ENCODE measurements at regions not wholly inside any gene's neighbourhood (a gene's known extent, or its start where the extent isn't known, plus 50 kb on each side); places are given as distances from the start of the nearest gene placed in this dataset.

DNA sequence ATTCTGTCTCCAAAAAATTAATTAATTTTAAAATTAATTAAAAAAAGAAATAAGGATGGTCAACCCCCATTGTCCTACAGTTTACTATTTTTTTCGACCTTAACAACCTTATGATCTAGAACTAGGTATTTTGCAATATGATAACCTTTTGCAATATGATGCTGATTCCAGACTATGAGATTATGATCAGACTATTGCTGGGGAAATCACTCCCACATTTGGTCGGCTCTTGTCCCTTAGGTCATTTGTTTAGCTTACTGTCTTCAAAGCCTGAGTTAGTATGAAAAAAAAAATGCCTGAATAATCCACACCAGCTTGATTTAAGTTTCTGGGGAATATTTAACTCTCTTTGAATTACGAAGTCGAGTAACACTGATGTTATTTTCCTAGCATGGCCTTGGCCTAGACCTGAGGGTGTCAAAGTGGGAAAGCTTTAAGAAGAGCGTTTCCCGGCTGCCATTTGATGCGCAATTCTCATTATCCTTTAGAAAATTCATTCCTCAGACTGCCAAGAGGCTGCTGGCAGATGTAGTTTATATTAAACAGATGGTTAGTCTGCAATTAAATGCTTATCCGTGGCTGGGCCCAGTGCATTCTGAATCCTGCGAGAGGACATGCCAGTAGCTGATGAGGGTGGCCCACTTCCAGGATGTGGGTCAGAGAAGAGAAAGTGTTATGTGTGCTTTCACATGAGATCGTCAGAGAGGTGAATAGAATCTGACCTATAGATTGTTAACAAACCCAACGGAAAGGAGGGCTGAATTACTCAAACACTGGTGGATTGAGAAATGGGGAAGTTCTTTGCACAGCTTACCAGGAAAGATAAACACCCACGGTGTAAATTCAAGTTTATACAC lies 496.0 kb upstream of the THBS1 start:
- Histone ChIP-seq H3K36me3 (ENCODE audit: control insufficient read depth in 1 of 2, insufficient read depth in 2 of 2, low read length in 2 of 2) (no peaks in the 10 kb centered on the region), H3K4ac (ENCODE audit: low read depth, low read length) (no peak overlapping the region), H4K8ac (ENCODE audit: low read depth, low read length) (no peak overlapping the region), H3K9me3 (ENCODE audit: insufficient read depth, low read depth, low read length) (no peaks in the 10 kb centered on the region), H3K23ac (ENCODE audit: low read length) (no peak overlapping the region), H3K4me3 (ENCODE audit: low read depth, low read length) (no peak overlapping the region), H3K27me3 (ENCODE audit: insufficient read depth, low read length) (no peaks in the 10 kb centered on the region), H3K4me1 (ENCODE audit: control insufficient read depth in 1 of 2, insufficient read depth in 2 of 2, low read length in 2 of 2) (no peaks in the 10 kb centered on the region), H4K91ac (ENCODE audit: low read depth, low read length) (no peak overlapping the region), H3K9ac (ENCODE audit: low read length) (no peak overlapping the region), H3K18ac (ENCODE audit: low read length) (no peak overlapping the region), H3K79me1 (ENCODE audit: low read length) (no peaks in the 10 kb centered on the region), H2AFZ (ENCODE audit: insufficient read depth, low read length, poor library complexity) (no peak overlapping the region), H2BK5ac (ENCODE audit: low read depth, low read length, poor library complexity) (no peak overlapping the region), H2AK5ac (ENCODE audit: low read length) (no peak overlapping the region), H3K14ac (ENCODE audit: low read length) (no peak overlapping the region), H3K27ac (ENCODE audit: low read depth, low read length) (no peak overlapping the region), H3K4me2 (ENCODE audit: low read length) (no peak overlapping the region), H2BK120ac (ENCODE audit: insufficient read depth, low read length, poor library complexity) (no peak overlapping the region), H4K12ac (ENCODE audit: low read depth, low read length) (no peak overlapping the region), H2BK12ac (ENCODE audit: low read length) (no peak overlapping the region), H3K79me2 (ENCODE audit: control insufficient read depth, insufficient read depth, low read length, poor library complexity) (no peaks in the 10 kb centered on the region)
- no CpG with 5 or more reads among the region's 12 CpGs for WGBS (ENCODE audit: extremely low coverage, insufficient coverage, insufficient read length)
- peak; percentile 6 to 65 for DNase-seq

DNA sequence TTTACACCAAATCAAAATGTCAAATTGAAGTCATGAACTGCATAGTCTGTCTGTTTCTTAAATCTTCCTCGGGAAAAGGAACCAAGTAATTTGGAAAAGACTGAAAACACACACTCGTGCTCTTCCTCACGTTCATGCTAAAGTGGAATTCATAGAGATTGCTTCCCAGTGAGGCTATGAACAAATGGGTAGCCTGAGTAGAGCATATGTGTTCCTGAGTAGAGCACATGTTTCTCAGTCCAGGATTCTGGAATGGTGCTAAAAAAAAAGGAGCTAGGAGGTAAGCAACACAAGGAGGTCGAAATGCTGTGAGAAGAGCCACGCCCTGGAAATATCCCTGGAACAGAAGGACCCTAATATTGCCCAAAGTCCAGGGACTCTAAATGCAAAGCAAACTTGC lies 494.2 kb upstream of the THBS1 start:
- Histone ChIP-seq H3K79me1 (ENCODE audit: low read length) (no peaks in the 10 kb centered on the region), H2AK5ac (ENCODE audit: low read length) (no peak overlapping the region), H3K27me3 (ENCODE audit: insufficient read depth, low read length) (no peaks in the 10 kb centered on the region), H4K12ac (ENCODE audit: low read depth, low read length) (no peak overlapping the region), H3K4me2 (ENCODE audit: low read length) (no peak overlapping the region), H4K91ac (ENCODE audit: low read depth, low read length) (no peak overlapping the region), H3K9me3 (ENCODE audit: insufficient read depth, low read depth, low read length) (no peaks in the 10 kb centered on the region), H3K9ac (ENCODE audit: low read length) (no peak overlapping the region), H3K14ac (ENCODE audit: low read length) (no peak overlapping the region), H3K4me1 (ENCODE audit: control insufficient read depth in 1 of 2, insufficient read depth in 2 of 2, low read length in 2 of 2) (no peaks in the 10 kb centered on the region), H3K4me3 (ENCODE audit: low read depth, low read length) (no peak overlapping the region), H2AFZ (ENCODE audit: insufficient read depth, low read length, poor library complexity) (no peak overlapping the region), H3K27ac (ENCODE audit: low read depth, low read length) (no peak overlapping the region), H3K18ac (ENCODE audit: low read length) (no peak overlapping the region), H2BK120ac (ENCODE audit: insufficient read depth, low read length, poor library complexity) (no peak overlapping the region), H3K4ac (ENCODE audit: low read depth, low read length) (no peak overlapping the region), H2BK12ac (ENCODE audit: low read length) (no peak overlapping the region), H2BK5ac (ENCODE audit: low read depth, low read length, poor library complexity) (no peak overlapping the region), H3K79me2 (ENCODE audit: control insufficient read depth, insufficient read depth, low read length, poor library complexity) (no peaks in the 10 kb centered on the region), H4K8ac (ENCODE audit: low read depth, low read length) (no peak overlapping the region), H3K23ac (ENCODE audit: low read length) (no peak overlapping the region), H3K36me3 (ENCODE audit: control insufficient read depth in 1 of 2, insufficient read depth in 2 of 2, low read length in 2 of 2) (no peaks in the 10 kb centered on the region)
- no peak for DNase-seq
- WGBS (ENCODE audit: extremely low coverage, insufficient coverage, insufficient read length), result no CpG with 5 or more reads among the region's 5 CpGs

DNA sequence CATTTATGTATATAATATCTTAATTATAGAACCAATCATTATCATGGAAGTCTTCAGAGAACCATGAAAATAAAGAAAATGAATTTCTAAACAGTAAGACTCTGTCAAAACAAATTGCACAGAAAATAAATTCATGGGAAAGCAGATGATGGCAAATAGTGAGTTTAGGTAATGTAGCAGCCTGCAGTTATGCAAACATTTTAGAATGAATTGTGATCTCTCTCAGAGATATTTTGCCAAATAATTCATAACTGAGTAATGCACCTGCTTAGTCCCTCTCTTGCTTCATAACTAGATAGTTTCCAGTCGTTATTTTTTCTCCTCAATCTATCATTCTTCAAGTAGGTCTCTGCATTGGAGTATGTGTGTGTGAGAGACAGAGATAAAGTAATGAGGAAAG lies 492.7 kb upstream of the THBS1 start:
- no peak overlapping the region for H3K4ac ChIP-seq (ENCODE audit: low read depth, low read length)
- no peaks in the 10 kb centered on the region for H3K79me2 ChIP-seq (ENCODE audit: control insufficient read depth, insufficient read depth, low read length, poor library complexity)
- H4K91ac ChIP-seq (ENCODE audit: low read depth, low read length), result no peak overlapping the region
- no peaks in the 10 kb centered on the region for H3K4me1 ChIP-seq (ENCODE audit: control insufficient read depth in 1 of 2, insufficient read depth in 2 of 2, low read length in 2 of 2)
- H4K8ac ChIP-seq (ENCODE audit: low read depth, low read length), result no peak overlapping the region
- no peaks in the 10 kb centered on the region for H3K27me3 ChIP-seq (ENCODE audit: insufficient read depth, low read length)
- WGBS (ENCODE audit: extremely low coverage, insufficient coverage, insufficient read length), result no CpG with 5 or more reads among the region's 1 CpG
- H2BK5ac ChIP-seq (ENCODE audit: low read depth, low read length, poor library complexity), result no peak overlapping the region
- H3K18ac ChIP-seq (ENCODE audit: low read length), result no peak overlapping the region
- no peak overlapping the region for H3K9ac ChIP-seq (ENCODE audit: low read length)
- peak in 1 of 2 donors; percentile 74 for DNase-seq
- no peak overlapping the region for H2AK5ac ChIP-seq (ENCODE audit: low read length)
- H3K4me3 ChIP-seq (ENCODE audit: low read depth, low read length), result no peak overlapping the region
- no peak overlapping the region for H2BK12ac ChIP-seq (ENCODE audit: low read length)
- H4K12ac ChIP-seq (ENCODE audit: low read depth, low read length), result no peak overlapping the region
- H3K23ac ChIP-seq (ENCODE audit: low read length), result no peak overlapping the region
- no peak overlapping the region for H3K4me2 ChIP-seq (ENCODE audit: low read length)
- no peaks in the 10 kb centered on the region for H3K9me3 ChIP-seq (ENCODE audit: insufficient read depth, low read depth, low read length)
- no peak overlapping the region for H2AFZ ChIP-seq (ENCODE audit: insufficient read depth, low read length, poor library complexity)
- H3K79me1 ChIP-seq (ENCODE audit: low read length), result no peaks in the 10 kb centered on the region
- no peak overlapping the region for H3K27ac ChIP-seq (ENCODE audit: low read depth, low read length)
- no peak overlapping the region for H3K14ac ChIP-seq (ENCODE audit: low read length)
- no peaks in the 10 kb centered on the region for H3K36me3 ChIP-seq (ENCODE audit: control insufficient read depth in 1 of 2, insufficient read depth in 2 of 2, low read length in 2 of 2)
- no peak overlapping the region for H2BK120ac ChIP-seq (ENCODE audit: insufficient read depth, low read length, poor library complexity)

DNA sequence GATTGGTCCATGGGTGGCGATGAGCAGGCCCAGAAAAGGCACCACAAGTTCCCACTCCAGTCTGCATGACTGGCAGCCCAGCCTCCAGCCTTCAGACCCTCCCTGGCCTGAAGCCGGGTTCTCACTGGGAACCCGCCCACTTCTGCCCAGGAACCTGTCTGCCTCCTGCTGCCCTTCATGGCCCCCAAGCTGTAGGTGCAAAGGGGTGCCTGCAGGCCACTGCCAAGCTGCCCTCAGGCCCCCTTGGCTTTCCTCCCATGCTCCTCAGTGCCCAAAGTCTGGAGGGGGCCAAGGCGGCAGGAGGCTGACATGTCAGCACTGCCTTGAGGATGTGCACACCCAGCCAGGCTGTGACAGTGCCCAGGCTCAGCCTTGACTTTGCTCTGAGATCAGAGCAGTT lies 488.5 kb upstream of the THBS1 start:
- no CpG with 5 or more reads among the region's 4 CpGs for WGBS (ENCODE audit: extremely low coverage, insufficient coverage, insufficient read length)
- Histone ChIP-seq H3K9me3 (ENCODE audit: insufficient read depth, low read depth, low read length) (no peaks in the 10 kb centered on the region), H3K4ac (ENCODE audit: low read depth, low read length) (no peak overlapping the region), H3K79me2 (ENCODE audit: control insufficient read depth, insufficient read depth, low read length, poor library complexity) (no peaks in the 10 kb centered on the region), H3K14ac (ENCODE audit: low read length) (no peak overlapping the region), H3K9ac (ENCODE audit: low read length) (no peak overlapping the region), H3K4me3 (ENCODE audit: low read depth, low read length) (no peak overlapping the region), H2BK12ac (ENCODE audit: low read length) (no peak overlapping the region), H3K27me3 (ENCODE audit: insufficient read depth, low read length) (no peaks in the 10 kb centered on the region), H4K91ac (ENCODE audit: low read depth, low read length) (no peak overlapping the region), H4K12ac (ENCODE audit: low read depth, low read length) (no peak overlapping the region), H3K23ac (ENCODE audit: low read length) (no peak overlapping the region), H2BK120ac (ENCODE audit: insufficient read depth, low read length, poor library complexity) (no peak overlapping the region), H3K79me1 (ENCODE audit: low read length) (no peaks in the 10 kb centered on the region), H2AK5ac (ENCODE audit: low read length) (no peak overlapping the region), H3K4me1 (ENCODE audit: control insufficient read depth in 1 of 2, insufficient read depth in 2 of 2, low read length in 2 of 2) (peaks cover 0 to 5% of the 10 kb centered on the region in 2 experiments), H4K8ac (ENCODE audit: low read depth, low read length) (no peak overlapping the region), H3K4me2 (ENCODE audit: low read length) (no peak overlapping the region), H3K27ac (ENCODE audit: low read depth, low read length) (no peak overlapping the region), H2BK5ac (ENCODE audit: low read depth, low read length, poor library complexity) (no peak overlapping the region), H3K36me3 (ENCODE audit: control insufficient read depth in 1 of 2, insufficient read depth in 2 of 2, low read length in 2 of 2) (no peaks in the 10 kb centered on the region), H3K18ac (ENCODE audit: low read length) (no peak overlapping the region), H2AFZ (ENCODE audit: insufficient read depth, low read length, poor library complexity) (no peak overlapping the region)
- no peak for DNase-seq

Measured in trophoblast cell (in vitro differentiated cells and primary cell).